PC-9 (cell line): ENCODE measurements at regions not wholly inside any gene's neighbourhood (a gene's known extent, or its start where the extent isn't known, plus 50 kb on each side); places are given as distances from the start of the nearest gene placed in this dataset.

Source experiments
- BruUV-seq: library from RNA; stranded (reverse); fragments of 400-500 nt; replicated peaks from 2 replicates; lab custom pipeline; 2021; lab: Mats Ljungman, UMichigan
- CTCF ChIA-PET: fragments of 300-600 bp; sonication (Branson Sonifier 250); formaldehyde crosslinking; loops from one replicate; lab custom pipeline; 2022; ENCODE audit warnings: antibody characterized with exemption; lab: Charles Lee
- POLR2A ChIA-PET: fragments of 300-600 bp; sonication (Branson Sonifier 250); formaldehyde crosslinking; loops from one replicate; lab custom pipeline; 2022; ENCODE audit warnings: antibody characterized with exemption; ENCODE audit not compliant: unreplicated experiment; lab: Charles Lee
- DNase-seq, 2 experiments: peaks; one replicate each; pipeline versions ENCODE4 v3.0.0 to v3.0.0-alpha.2; 2015 to 2022; ENCODE audit warnings: mixed read lengths in 1 of 2
- H2AFZ ChIP-seq: fragments of 200-600 bp; sonication (generic); 2 replicates; pipeline ENCODE4 v1.8.1; 2017; ENCODE audit warnings: antibody characterized with exemption
- H3F3A ChIP-seq: fragments of 200-600 bp; sonication (generic); 2 replicates; pipeline ENCODE4 v1.8.1; 2017; ENCODE audit warnings: antibody characterized with exemption, mild to moderate bottlenecking, low read depth; ENCODE audit not compliant: insufficient read depth
- H3K27ac ChIP-seq: fragments of 200-600 bp; sonication (generic); 2 replicates; pipeline ENCODE4 v1.6.1; 2016; ENCODE audit warnings: mixed run types
- H3K27me3 ChIP-seq: fragments of 200-600 bp; sonication (generic); 2 replicates; pipeline ENCODE4 v1.6.1; 2016; ENCODE audit warnings: low read depth, mixed run types; ENCODE audit not compliant: insufficient read depth
- H3K36me3 ChIP-seq: fragments of 200-600 bp; sonication (generic); 2 replicates; pipeline ENCODE4 v1.6.1; 2016; ENCODE audit warnings: low read depth, mixed run types
- H3K4me1 ChIP-seq: fragments of 200-600 bp; sonication (generic); replicated peaks from 2 replicates; pipeline ENCODE4 v1.6.1; 2016; ENCODE audit warnings: mixed run types; ENCODE audit not compliant: insufficient read depth
- H3K4me2 ChIP-seq: fragments of 200-600 bp; sonication (generic); 2 replicates; pipeline ENCODE4 v1.6.1; 2017; ENCODE audit warnings: mixed run types
- H3K4me3 ChIP-seq: fragments of 200-600 bp; sonication (generic); 2 replicates; pipeline ENCODE4 v1.6.1; 2016; ENCODE audit warnings: mixed run types
- H3K79me2 ChIP-seq: fragments of 200-600 bp; sonication (generic); 2 replicates; pipeline ENCODE4 v1.6.1; 2017; ENCODE audit warnings: low read depth, mixed run types
- H3K9me2 ChIP-seq: fragments of 200-600 bp; sonication (generic); 2 replicates; pipeline ENCODE4 v1.8.1; 2017; ENCODE audit warnings: mild to moderate bottlenecking; ENCODE audit not compliant: insufficient read depth
- H3K9me3 ChIP-seq: fragments of 200-600 bp; sonication (generic); 2 replicates; pipeline ENCODE4 v1.8.1; 2016; ENCODE audit warnings: low read depth; ENCODE audit not compliant: insufficient read depth
- H4K20me1 ChIP-seq: fragments of 200-600 bp; sonication (generic); 2 replicates; pipeline ENCODE4 v1.8.1; 2017; ENCODE audit not compliant: insufficient read depth
- CTCF ChIP-seq: fragments of 200-600 bp; sonication (generic); conservative IDR thresholded peaks from 2 replicates; pipeline ENCODE4 v1.6.1; 2017; ENCODE audit warnings: mixed run types, antibody characterized with exemption, mild to moderate bottlenecking, moderate library complexity
- EZH2 ChIP-seq: fragments of 200-600 bp; sonication (generic); IDR thresholded peaks from 2 replicates; pipeline ENCODE4 v1.8.0; 2017; ENCODE audit warnings: antibody characterized with exemption, low read depth
- intact Hi-C: fragments of 100-400 bp; cut with micrococcal nuclease; formaldehyde crosslinking; loops from one replicate; pipeline ENCODE4 v1.10.0; 2022; ENCODE audit not compliant: unreplicated experiment

- Histone ChIP-seq H3K9me3 (no peaks in the 10 kb centered on the region), H3K36me3 (no peaks in the 10 kb centered on the region), H3K4me3 (no peak overlapping the region), H3K79me2 (no peaks in the 10 kb centered on the region), H3K27me3 (no peaks in the 10 kb centered on the region; the same call in 1 of the 2 replicates), H3K27ac (no peak overlapping the region), H3F3A (no peaks in the 10 kb centered on the region), H4K20me1 (no peaks in the 10 kb centered on the region), H2AFZ (no peak overlapping the region), H3K4me1 (no peaks in the 10 kb centered on the region), H3K4me2 (no peak overlapping the region), H3K9me2 (no peaks in the 10 kb centered on the region)
- CTCF ChIA-PET: no interaction called here
- intact Hi-C loops: no loop called here
- POLR2A ChIA-PET: no interaction called here
- TF ChIP-seq EZH2: no peak
- no peak for TF ChIP-seq CTCF
- BruUV-seq: no TSS peak
- no peak for DNase-seq
These were observed 258.9 kb downstream of the ICOS start for GRCh38 chr2:204195498-204195897.

- H3K27me3 ChIP-seq: no peaks in the 10 kb centered on the region; the same call in 1 of the 2 replicates
- H3K4me3 ChIP-seq: no peak overlapping the region
- no peaks in the 10 kb centered on the region for H3K36me3 ChIP-seq
- no TSS peak for BruUV-seq
- H3F3A ChIP-seq: no peaks in the 10 kb centered on the region
- H4K20me1 ChIP-seq: no peaks in the 10 kb centered on the region
- no peak for TF ChIP-seq CTCF
- TF ChIP-seq EZH2: no peak
- H2AFZ ChIP-seq: no peak overlapping the region
- no peaks in the 10 kb centered on the region for H3K9me2 ChIP-seq
- no peaks in the 10 kb centered on the region for H3K9me3 ChIP-seq
- intact Hi-C loops: no loop called here
- H3K4me2 ChIP-seq: no peak overlapping the region
- no peaks in the 10 kb centered on the region for H3K4me1 ChIP-seq
- no peak overlapping the region for H3K27ac ChIP-seq
- ChIA-PET CTCF (no interaction called here), POLR2A (no interaction called here)
- no peak for DNase-seq
- no peaks in the 10 kb centered on the region for H3K79me2 ChIP-seq
These were observed 260.9 kb downstream of the ICOS start for GRCh38 chr2:204197336-204198005.

GRCh38 chr2:204199357-204199756, 262.8 kb downstream of the ICOS start:
- POLR2A ChIA-PET: no interaction called here
- no peaks in the 10 kb centered on the region for H3K9me2 ChIP-seq
- H3F3A ChIP-seq: no peaks in the 10 kb centered on the region
- H3K9me3 ChIP-seq: no peaks in the 10 kb centered on the region
- no peaks in the 10 kb centered on the region for H3K36me3 ChIP-seq
- intact Hi-C loops: no loop called here
- H3K4me2 ChIP-seq: no peak overlapping the region
- CTCF ChIA-PET: no interaction called here
- no peaks in the 10 kb centered on the region for H3K79me2 ChIP-seq
- H3K4me3 ChIP-seq: no peak overlapping the region
- TF ChIP-seq EZH2: no peak
- no peak for TF ChIP-seq CTCF
- no peaks in the 10 kb centered on the region; the same call in 1 of the 2 replicates for H3K27me3 ChIP-seq
- no peak overlapping the region for H2AFZ ChIP-seq
- H3K27ac ChIP-seq: no peak overlapping the region
- H4K20me1 ChIP-seq: no peaks in the 10 kb centered on the region
- no peaks in the 10 kb centered on the region for H3K4me1 ChIP-seq
- DNase-seq: no peak
- BruUV-seq: no TSS peak
